HepG2 (cell line): ENCODE measurements at regions not wholly inside any gene's neighbourhood (a gene's known extent, or its start where the extent isn't known, plus 50 kb on each side); places are given as distances from the start of the nearest gene placed in this dataset.

ENCODE experiments used
- HDAC6 ChIP-seq: fragments of 200-600 bp; sonication (generic); IDR thresholded peaks from 2 replicates; pipeline ENCODE4 v1.7.0; 2017; ENCODE audit warnings: mild to moderate bottlenecking, antibody characterized with exemption, low read length, low read depth
- PRMT3 ChIP-seq: sonication (generic); formaldehyde crosslinking; IDR thresholded peaks from 2 replicates; pipeline ENCODE4 v1.8.1; 2022; ENCODE audit warnings: low read depth, mild to moderate bottlenecking, moderate library complexity, missing genetic modification reagents, borderline replicate concordance
- RAD21 ChIP-seq: fragments of 450-650 bp; formaldehyde crosslinking; IDR thresholded peaks from 2 replicates; pipeline ENCODE4 v1.5.0; 2020; ENCODE audit warnings: mild to moderate bottlenecking
- SOX6 ChIP-seq, 2 experiments: fragments of 450-650 bp in 1 of 2; sonication (generic) in 1 of 2; formaldehyde crosslinking in 1 of 2; IDR thresholded peaks; 2 replicates each; pipeline versions ENCODE4 v1.4.0 to v1.6.1; 2017 to 2020; ENCODE audit warnings: antibody characterized with exemption in 1 of 2, mild to moderate bottlenecking in 1 of 2, missing genetic modification reagents in 1 of 2
- TBP ChIP-seq: sonication (generic); formaldehyde crosslinking; IDR thresholded peaks from 2 replicates; pipeline ENCODE4 v1.5.0; 2020; ENCODE audit warnings: missing genetic modification reagents
- XRCC5 ChIP-seq: fragments of 200-400 bp; formaldehyde crosslinking; optimal IDR thresholded peaks from 2 replicates; pipeline ENCODE3; 2017; ENCODE audit warnings: mild to moderate bottlenecking, low read length
- ZNF253 ChIP-seq: sonication (generic); formaldehyde crosslinking; IDR thresholded peaks from 2 replicates; pipeline ENCODE4 v1.8.0; 2022; ENCODE audit warnings: mild to moderate bottlenecking, missing genetic modification reagents, borderline replicate concordance
- ZNF614 ChIP-seq: IDR thresholded peaks from 2 replicates; pipeline ENCODE4 v1.6.1; 2018; ENCODE audit warnings: missing biosample characterization, missing genetic modification reagents, inconsistent platforms, borderline replicate concordance
- TF ChIP-seq, protein P1 (sequence below): sonication (generic); formaldehyde crosslinking; IDR thresholded peaks from 2 replicates; pipeline ENCODE4 v1.5.0; 2020; ENCODE audit warnings: mild to moderate bottlenecking, missing genetic modification reagents, moderate library complexity
- TF ChIP-seq, protein P2 (sequence below), 2 experiments: sonication (generic) in 1 of 2; formaldehyde crosslinking in 1 of 2; IDR thresholded peaks; 2 replicates each; pipeline versions ENCODE4 v1.4.0 to v1.6.1; 2018 to 2020; ENCODE audit warnings: missing genetic modification reagents in 2 of 2, borderline replicate concordance in 1 of 2, low read depth in 1 of 2, mild to moderate bottlenecking in 1 of 2, missing biosample characterization in 1 of 2
- TF ChIP-seq, protein P3 (sequence below): IDR thresholded peaks from 2 replicates; pipeline ENCODE4 v1.6.1; 2016; ENCODE audit warnings: low read depth

DNA sequence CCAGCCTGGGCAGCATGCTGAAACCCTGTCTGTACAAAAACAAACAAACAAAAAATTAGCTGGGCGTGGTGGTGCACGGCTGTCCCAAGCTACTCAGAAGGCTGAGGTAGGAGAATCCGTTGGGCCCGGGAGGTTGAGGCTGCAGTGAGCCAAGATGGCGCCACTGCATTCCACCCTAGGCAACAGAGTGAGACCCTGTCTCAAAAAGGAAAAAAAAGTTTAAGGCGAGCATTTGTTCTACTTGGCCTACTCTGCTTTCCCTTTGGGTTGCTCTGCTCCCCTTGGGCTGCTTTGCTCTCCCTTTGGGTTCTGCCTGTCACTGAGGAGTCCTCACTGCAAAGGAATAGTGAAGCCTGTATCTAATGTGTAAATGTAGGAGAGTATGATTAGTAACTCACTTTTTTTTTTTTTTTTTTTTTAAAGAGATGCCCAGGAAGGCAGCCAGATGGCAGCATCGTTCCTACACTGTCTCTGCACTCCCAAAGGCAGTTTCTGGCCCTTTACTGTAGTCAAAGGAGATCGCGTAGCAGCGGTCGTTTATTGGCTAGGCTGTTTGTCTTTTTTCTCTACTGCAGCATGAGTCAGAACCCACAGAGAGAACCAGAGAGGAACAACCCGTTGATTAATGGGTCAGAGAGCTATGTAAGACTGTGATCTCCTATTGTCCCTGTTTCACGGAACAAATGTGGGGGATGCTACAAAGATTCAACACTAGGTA lies 118.3 kb upstream of the CWC22 start (continued):
- TF ChIP-seq, protein P1, sequence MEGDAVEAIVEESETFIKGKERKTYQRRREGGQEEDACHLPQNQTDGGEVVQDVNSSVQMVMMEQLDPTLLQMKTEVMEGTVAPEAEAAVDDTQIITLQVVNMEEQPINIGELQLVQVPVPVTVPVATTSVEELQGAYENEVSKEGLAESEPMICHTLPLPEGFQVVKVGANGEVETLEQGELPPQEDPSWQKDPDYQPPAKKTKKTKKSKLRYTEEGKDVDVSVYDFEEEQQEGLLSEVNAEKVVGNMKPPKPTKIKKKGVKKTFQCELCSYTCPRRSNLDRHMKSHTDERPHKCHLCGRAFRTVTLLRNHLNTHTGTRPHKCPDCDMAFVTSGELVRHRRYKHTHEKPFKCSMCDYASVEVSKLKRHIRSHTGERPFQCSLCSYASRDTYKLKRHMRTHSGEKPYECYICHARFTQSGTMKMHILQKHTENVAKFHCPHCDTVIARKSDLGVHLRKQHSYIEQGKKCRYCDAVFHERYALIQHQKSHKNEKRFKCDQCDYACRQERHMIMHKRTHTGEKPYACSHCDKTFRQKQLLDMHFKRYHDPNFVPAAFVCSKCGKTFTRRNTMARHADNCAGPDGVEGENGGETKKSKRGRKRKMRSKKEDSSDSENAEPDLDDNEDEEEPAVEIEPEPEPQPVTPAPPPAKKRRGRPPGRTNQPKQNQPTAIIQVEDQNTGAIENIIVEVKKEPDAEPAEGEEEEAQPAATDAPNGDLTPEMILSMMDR (CRISPR knock-in tag): peak; percentile 67
- TF ChIP-seq PRMT3 (no peak), ZNF614 (0 out of 2 replicates have a peak, but pooled peaks have one; percentile 31), SOX6 (IDR thresholded peaks at IDR 0.05) (no peak), SOX6 (CRISPR knock-in tag; IDR thresholded peaks at IDR 0.05) (0 out of 2 replicates have a peak, but pooled peaks have one; percentile 14), ZNF253 (CRISPR knock-in tag) (no peak), HDAC6 (no peak), TBP (CRISPR knock-in tag) (no peak), RAD21 (CRISPR knock-in tag) (0 out of 2 replicates have a peak, but pooled peaks have one; percentile 20), XRCC5 (peak; percentile 57)
- TF ChIP-seq, protein P2, sequence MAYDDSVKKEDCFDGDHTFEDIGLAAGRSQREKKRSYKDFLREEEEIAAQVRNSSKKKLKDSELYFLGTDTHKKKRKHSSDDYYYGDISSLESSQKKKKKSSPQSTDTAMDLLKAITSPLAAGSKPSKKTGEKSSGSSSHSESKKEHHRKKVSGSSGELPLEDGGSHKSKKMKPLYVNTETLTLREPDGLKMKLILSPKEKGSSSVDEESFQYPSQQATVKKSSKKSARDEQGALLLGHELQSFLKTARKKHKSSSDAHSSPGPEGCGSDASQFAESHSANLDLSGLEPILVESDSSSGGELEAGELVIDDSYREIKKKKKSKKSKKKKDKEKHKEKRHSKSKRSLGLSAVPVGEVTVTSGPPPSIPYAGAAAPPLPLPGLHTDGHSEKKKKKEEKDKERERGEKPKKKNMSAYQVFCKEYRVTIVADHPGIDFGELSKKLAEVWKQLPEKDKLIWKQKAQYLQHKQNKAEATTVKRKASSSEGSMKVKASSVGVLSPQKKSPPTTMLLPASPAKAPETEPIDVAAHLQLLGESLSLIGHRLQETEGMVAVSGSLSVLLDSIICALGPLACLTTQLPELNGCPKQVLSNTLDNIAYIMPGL (CRISPR knock-in tag; IDR thresholded peaks at IDR 0.05; ENCODE audit: borderline replicate concordance in 1 of 2, low read depth in 1 of 2): peak in 1 of 2 experiments; percentile 41; a peak in 1 of 4 replicates
- TF ChIP-seq, protein P3, sequence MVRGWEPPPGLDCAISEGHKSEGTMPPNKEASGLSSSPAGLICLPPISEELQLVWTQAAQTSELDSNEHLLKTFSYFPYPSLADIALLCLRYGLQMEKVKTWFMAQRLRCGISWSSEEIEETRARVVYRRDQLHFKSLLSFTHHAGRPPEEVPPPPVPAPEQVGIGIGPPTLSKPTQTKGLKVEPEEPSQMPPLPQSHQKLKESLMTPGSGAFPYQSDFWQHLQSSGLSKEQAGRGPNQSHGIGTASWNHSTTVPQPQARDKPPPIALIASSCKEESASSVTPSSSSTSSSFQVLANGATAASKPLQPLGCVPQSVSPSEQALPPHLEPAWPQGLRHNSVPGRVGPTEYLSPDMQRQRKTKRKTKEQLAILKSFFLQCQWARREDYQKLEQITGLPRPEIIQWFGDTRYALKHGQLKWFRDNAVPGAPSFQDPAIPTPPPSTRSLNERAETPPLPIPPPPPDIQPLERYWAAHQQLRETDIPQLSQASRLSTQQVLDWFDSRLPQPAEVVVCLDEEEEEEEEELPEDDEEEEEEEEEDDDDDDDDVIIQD: peak; percentile 56; the same call in 1 of the 2 replicates
